B cell (primary cell): ENCODE measurements at regions not wholly inside any gene's neighbourhood (a gene's known extent, or its start where the extent isn't known, plus 50 kb on each side); places are given as distances from the start of the nearest gene placed in this dataset.

Source experiments
- ATAC-seq: fragments of 200-7000 bp; cut with Tn5 transposase; one replicate; pipeline ENCODE4 v1.10.0; 2021; ENCODE audit warnings: low read depth, mild to moderate bottlenecking, moderate number of reproducible peaks, moderate library complexity
- CTCF ChIA-PET: fragments of 350-600 bp; sonication (Branson Sonifier 250); formaldehyde crosslinking; loops from one replicate; lab custom pipeline; 2021; ENCODE audit warnings: antibody characterized with exemption, inconsistent platforms; lab: Charles Lee
- POLR2A ChIA-PET: fragments of 350-600 bp; sonication (Branson Sonifier 250); formaldehyde crosslinking; loops from one replicate; lab custom pipeline; 2021; ENCODE audit warnings: antibody characterized with exemption; lab: Charles Lee
- DNase-seq: peaks from one replicate; pipeline ENCODE4 v3.0.0; 2013
- H2AFZ ChIP-seq: 2 replicates; pipeline ENCODE4 v1.6.1; 2012; ENCODE audit warnings: mild to moderate bottlenecking, low read depth, low read length; ENCODE audit not compliant: insufficient read depth, poor library complexity, severe bottlenecking
- H3K27ac ChIP-seq, 2 donors: 1 replicate in 1 of 2; 2 replicates in 1 of 2; pipeline ENCODE4 v1.5.1; 2012 to 2013; ENCODE audit warnings: low read length in 2 of 2, mild to moderate bottlenecking in 2 of 2, moderate library complexity in 1 of 2
- H3K27me3 ChIP-seq, 4 experiments: fragments of 200-600 bp in 1 of 4; sonication (generic) in 1 of 4; replicated peaks in 1 of 4; 1 replicate in 2 of 4; 2 replicates in 2 of 4; pipeline versions ENCODE4 v1.6.1 to v1.7.0; 2013 to 2016; ENCODE audit warnings: low read length in 3 of 4, mild to moderate bottlenecking in 2 of 4, mixed read lengths in 1 of 4, moderate library complexity in 1 of 4; ENCODE audit not compliant: insufficient read depth in 4 of 4, control insufficient read depth in 3 of 4; ENCODE audit errors: control extremely low read depth in 1 of 4
- H3K36me3 ChIP-seq, 2 experiments: replicated peaks in 1 of 2; 1 replicate in 1 of 2; 2 replicates in 1 of 2; pipeline versions ENCODE4 v1.6.1 to v1.7.1; 2013; ENCODE audit warnings: low read length in 1 of 2; ENCODE audit not compliant: insufficient read depth in 2 of 2, control insufficient read depth in 1 of 2; ENCODE audit errors: control extremely low read depth in 1 of 2, extremely low read depth in 1 of 2
- H3K4me1 ChIP-seq, 2 donors: fragments of 200-600 bp in 1 of 2; sonication (generic) in 1 of 2; 1 replicate in 1 of 2; 2 replicates in 1 of 2; pipeline versions ENCODE4 v1.5.1 to v1.6.1; 2013 to 2017; ENCODE audit warnings: low read length in 2 of 2; ENCODE audit not compliant: control insufficient read depth in 2 of 2, insufficient read depth in 2 of 2
- H3K4me2 ChIP-seq: replicated peaks from 2 replicates; pipeline ENCODE3; 2012; ENCODE audit warnings: mild to moderate bottlenecking, low read depth, low read length; ENCODE audit not compliant: poor library complexity, severe bottlenecking
- H3K4me3 ChIP-seq, 5 experiments: fragments of 200-600 bp in 1 of 5; sonication (generic) in 1 of 5; 1 replicate in 3 of 5; 2 replicates in 2 of 5; pipeline versions ENCODE4 v1.5.1 to v1.7.0; 2011 to 2016; ENCODE audit warnings: low read length in 4 of 5, mild to moderate bottlenecking in 4 of 5, low read depth in 2 of 5, control low read depth in 1 of 5, moderate library complexity in 1 of 5; ENCODE audit not compliant: insufficient read depth in 1 of 5; ENCODE audit errors: control extremely low read depth in 1 of 5, extremely low read depth in 1 of 5
- H3K79me2 ChIP-seq: fragments of 200-600 bp; sonication (generic); one replicate; pipeline ENCODE4 v1.6.0; 2016; ENCODE audit warnings: low read length; ENCODE audit not compliant: control insufficient read depth, insufficient read depth
- H3K9ac ChIP-seq: fragments of 200-600 bp; sonication (generic); 2 replicates; pipeline ENCODE4 v1.6.1; 2017; ENCODE audit warnings: mild to moderate bottlenecking, low read length, moderate library complexity
- H3K9me3 ChIP-seq, 3 donors: one replicate each; pipeline versions ENCODE4 v1.6.1 to v1.7.1; 2013; ENCODE audit warnings: low read length in 2 of 3; ENCODE audit not compliant: control insufficient read depth in 2 of 3, insufficient read depth in 1 of 3; ENCODE audit errors: control extremely low read depth in 1 of 3
- H4K20me1 ChIP-seq: 2 replicates; pipeline ENCODE4 v1.6.0; 2012; ENCODE audit warnings: mild to moderate bottlenecking, low read length; ENCODE audit not compliant: insufficient read depth, control insufficient read depth, poor library complexity, severe bottlenecking
- H3K27ac Mint-ChIP-seq: one replicate; pipeline ENCODE4 v1.8.0; 2021; ENCODE audit warnings: mixed read lengths
- H3K27me3 Mint-ChIP-seq: one replicate; pipeline ENCODE4 v1.8.0; 2021; ENCODE audit warnings: mixed read lengths
- H3K4me1 Mint-ChIP-seq: one replicate; pipeline ENCODE4 v1.8.0; 2021; ENCODE audit warnings: mixed read lengths
- H3K4me3 Mint-ChIP-seq: one replicate; pipeline ENCODE4 v1.8.0; 2021; ENCODE audit warnings: mixed read lengths
- H3K9me3 Mint-ChIP-seq: one replicate; pipeline ENCODE4 v1.8.0; 2022; ENCODE audit warnings: mixed read lengths; ENCODE audit not compliant: insufficient read depth
- CTCF ChIP-seq: fragments of 200-600 bp; IDR thresholded peaks from one replicate; pipeline ENCODE4 v1.8.0; 2022; ENCODE audit warnings: antibody characterized with exemption, mild to moderate bottlenecking
- EZH2 ChIP-seq: IDR thresholded peaks from 2 replicates; pipeline ENCODE4 v1.6.1; 2012; ENCODE audit warnings: borderline replicate concordance, low read depth, mild to moderate bottlenecking, moderate library complexity, low read length; ENCODE audit not compliant: insufficient read depth, poor library complexity, severe bottlenecking
- WGBS: methylation state at CpG from one replicate; pipeline ENCODE4 v1.1.5; 2013; ENCODE audit warnings: missing lambda C conversion rate; ENCODE audit not compliant: insufficient coverage; 5-methylcytosine and 5-hydroxymethylcytosine counted together
- intact Hi-C: fragments of 100-400 bp; cut with micrococcal nuclease; formaldehyde crosslinking; loops from one replicate; pipeline ENCODE4 v1.10.0; 2022

- peaks cover 0 to 3% (median 2%) of the 10 kb centered on the region in 3 donors for H3K9me3 ChIP-seq
- Mint-ChIP-seq H3K9me3 (no peaks in the 10 kb centered on the region), H3K4me1 (no peaks in the 10 kb centered on the region), H3K4me3 (no peak overlapping the region), H3K27me3 (peaks cover 15% of the 10 kb centered on the region), H3K27ac (no peak overlapping the region)
- H3K4me3 ChIP-seq = no peak overlapping the region
- no peak overlapping the region for H2AFZ ChIP-seq
- H3K79me2 ChIP-seq = no peaks in the 10 kb centered on the region
- no peak overlapping the region for H3K9ac ChIP-seq
- intact Hi-C loops = no loop called here
- H3K36me3 ChIP-seq = no peaks in the 10 kb centered on the region
- ChIA-PET CTCF (no interaction called here), POLR2A (no interaction called here)
- DNase-seq (no peak), ATAC-seq (no peak)
- TF ChIP-seq CTCF (no peak), EZH2 (no peak)
- no peaks in the 10 kb centered on the region for H3K4me1 ChIP-seq
- WGBS = 100% methylated on average over 3 of the region's 7 CpGs
- H4K20me1 ChIP-seq = no peaks in the 10 kb centered on the region
- H3K27ac ChIP-seq = no peak overlapping the region
- peaks cover 0 to 3% (median 0%) of the 10 kb centered on the region in 4 experiments for H3K27me3 ChIP-seq
- H3K4me2 ChIP-seq = no peak overlapping the region
Observed at GRCh38 chr3:31295150-31295765, 237.5 kb upstream of the STT3B start.

GRCh38 chr3:31297726-31298298 is 234.9 kb upstream of the STT3B start:
- Histone ChIP-seq H4K20me1 (no peaks in the 10 kb centered on the region), H3K9me3 (peaks cover 0 to 3% (median 3%) of the 10 kb centered on the region in 3 donors), H3K79me2 (no peaks in the 10 kb centered on the region), H2AFZ (no peak overlapping the region), H3K4me3 (no peak overlapping the region), H3K9ac (no peak overlapping the region), H3K4me2 (no peak overlapping the region), H3K27me3 (peaks cover 0 to 1% (median 0%) of the 10 kb centered on the region in 4 experiments), H3K36me3 (no peaks in the 10 kb centered on the region), H3K27ac (no peak overlapping the region), H3K4me1 (no peaks in the 10 kb centered on the region)
- no peak for DNase-seq
- ATAC-seq = no peak
- Mint-ChIP-seq H3K4me3 (no peak overlapping the region), H3K27me3 (peaks cover 25% of the 10 kb centered on the region), H3K27ac (no peak overlapping the region), H3K9me3 (no peaks in the 10 kb centered on the region), H3K4me1 (no peaks in the 10 kb centered on the region)
- TF ChIP-seq EZH2 = no peak
- no peak for TF ChIP-seq CTCF
- 89% methylated on average over 1 of the region's 3 CpGs for WGBS
- intact Hi-C loops = no loop called here
- CTCF ChIA-PET = no interaction called here
- POLR2A ChIA-PET = no interaction called here
